COLO829 (cell line): ENCODE measurements at regions not wholly inside any gene's neighbourhood (a gene's known extent, or its start where the extent isn't known, plus 50 kb on each side); places are given as distances from the start of the nearest gene placed in this dataset.

Experiments used
- DNase-seq: peaks from one replicate; pipeline ENCODE4 v3.0.0; 2012; ENCODE audit warnings: low spot score

- no peak for DNase-seq
Measured at GRCh38 chr20:19077370-19078220, 134.8 kb upstream of the SLC24A3 start.

GRCh38 chr20:19078448-19079373 is 133.7 kb upstream of the SLC24A3 start:
- DNase-seq = no peak

- DNase-seq = peak; percentile 64
Measured at GRCh38 chr20:19079536-19080299, 132.7 kb upstream of the SLC24A3 start.

- no peak for DNase-seq
Measured at GRCh38 chr20:19081937-19082336, 130.5 kb upstream of the SLC24A3 start.

GRCh38 chr20:19083136-19083621 is 129.3 kb upstream of the SLC24A3 start:
- DNase-seq = peak; percentile 57

GRCh38 chr20:19090332-19090731 is 122.1 kb upstream of the SLC24A3 start:
- no peak for DNase-seq

GRCh38 chr20:19094959-19095541 is 117.4 kb upstream of the SLC24A3 start:
- DNase-seq = no peak

- no peak for DNase-seq
Measured at GRCh38 chr20:19095762-19096161, 116.7 kb upstream of the SLC24A3 start.

- no peak for DNase-seq
Measured at GRCh38 chr20:19096843-19097242, 115.6 kb upstream of the SLC24A3 start.

- no peak for DNase-seq
Measured at GRCh38 chr20:19098117-19098516, 114.3 kb upstream of the SLC24A3 start.

- no peak for DNase-seq
Measured at GRCh38 chr20:19098806-19099578, 113.5 kb upstream of the SLC24A3 start.

- no peak for DNase-seq
Measured at GRCh38 chr20:19099596-19100545, 112.6 kb upstream of the SLC24A3 start.

GRCh38 chr20:19100975-19101374 is 111.5 kb upstream of the SLC24A3 start:
- DNase-seq = no peak

GRCh38 chr20:19104186-19104585 is 108.3 kb upstream of the SLC24A3 start:
- no peak for DNase-seq

GRCh38 chr20:19108155-19108554 is 104.3 kb upstream of the SLC24A3 start:
- DNase-seq = no peak

GRCh38 chr20:19110285-19110684 is 102.2 kb upstream of the SLC24A3 start:
- DNase-seq = no peak

- no peak for DNase-seq
Measured at GRCh38 chr20:19110881-19111460, 101.5 kb upstream of the SLC24A3 start.

- no peak for DNase-seq
Measured at GRCh38 chr20:19112828-19113227, 99.6 kb upstream of the SLC24A3 start.

GRCh38 chr20:19113343-19113930 is 99.0 kb upstream of the SLC24A3 start:
- no peak for DNase-seq
